Large intestine (tissue), 3 donors: ENCODE measurements at regions not wholly inside any gene's neighbourhood (a gene's known extent, or its start where the extent isn't known, plus 50 kb on each side); places are given as distances from the start of the nearest gene placed in this dataset.

ENCODE experiments used
- DNase-seq, 2 donors: peaks; one replicate each; pipeline versions ENCODE4 v3.0.0 to v3.0.0-alpha.2; 2013
- H3K27ac ChIP-seq: one replicate; pipeline ENCODE4 v1.5.1; 2013; ENCODE audit warnings: low read length
- H3K27me3 ChIP-seq: 2 replicates; pipeline ENCODE4 v1.6.1; 2013; ENCODE audit warnings: low read length; ENCODE audit not compliant: control insufficient read depth, insufficient read depth
- H3K36me3 ChIP-seq: 2 replicates; pipeline ENCODE4 v1.6.1; 2013; ENCODE audit warnings: low read length; ENCODE audit not compliant: control insufficient read depth, insufficient read depth
- H3K4me1 ChIP-seq: one replicate; pipeline ENCODE4 v1.6.1; 2013; ENCODE audit warnings: low read length; ENCODE audit not compliant: control insufficient read depth, insufficient read depth
- H3K4me3 ChIP-seq: one replicate; pipeline ENCODE4 v1.5.1; 2013; ENCODE audit warnings: low read length
- H3K9me3 ChIP-seq: one replicate; pipeline ENCODE4 v1.6.1; 2013; ENCODE audit warnings: mild to moderate bottlenecking, low read depth, low read length, moderate library complexity; ENCODE audit not compliant: control insufficient read depth
- WGBS: methylation state at CpG from one replicate; pipeline ENCODE4 v1.1.5; 2013; ENCODE audit warnings: low lambda C conversion rate; ENCODE audit not compliant: insufficient coverage; 5-methylcytosine and 5-hydroxymethylcytosine counted together

DNA sequence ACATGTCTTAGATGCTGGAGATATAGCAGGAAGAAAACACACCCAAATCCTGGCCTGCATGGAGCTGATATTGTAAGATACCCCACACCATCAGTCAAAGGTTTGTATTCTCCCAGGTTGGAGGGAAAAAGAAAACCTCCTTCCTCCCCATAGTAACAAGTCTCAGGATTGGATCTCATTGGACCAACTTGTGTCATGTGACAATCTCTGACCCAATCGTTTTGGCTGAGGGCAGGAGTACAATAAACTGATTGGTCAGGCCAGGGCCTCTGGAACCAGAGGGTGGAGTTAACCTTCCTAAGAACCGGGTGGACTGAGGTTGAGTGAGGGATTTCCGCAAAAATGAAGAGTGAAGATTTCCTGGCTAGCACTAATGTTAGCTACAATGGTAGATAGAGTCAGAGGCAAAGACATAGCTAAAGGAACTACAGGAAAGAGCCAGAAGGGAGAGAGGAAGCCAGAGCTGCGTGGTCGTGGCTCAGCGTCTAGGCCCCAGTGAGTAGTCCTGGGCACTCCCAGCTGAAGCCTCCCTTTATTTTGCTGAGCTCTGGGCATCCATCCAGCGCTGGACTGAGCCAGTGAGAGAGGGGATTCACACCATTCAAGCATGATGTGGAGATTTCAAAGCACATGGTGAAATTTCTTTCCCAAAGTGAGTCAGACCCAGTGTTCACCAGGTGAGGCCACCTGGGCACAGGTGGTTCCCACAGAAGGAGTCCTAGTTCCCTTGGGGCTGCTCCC is 219.9 kb downstream of the AACS start:
- H3K4me3 ChIP-seq: no peak overlapping the region
- no peak for DNase-seq
- H3K27me3 ChIP-seq: peaks cover 7% of the 10 kb centered on the region
- H3K36me3 ChIP-seq: no peaks in the 10 kb centered on the region
- no peaks in the 10 kb centered on the region for H3K4me1 ChIP-seq
- WGBS: no CpG with 5 or more reads among the region's 7 CpGs
- H3K27ac ChIP-seq: no peak overlapping the region
- no peaks in the 10 kb centered on the region for H3K9me3 ChIP-seq

DNA sequence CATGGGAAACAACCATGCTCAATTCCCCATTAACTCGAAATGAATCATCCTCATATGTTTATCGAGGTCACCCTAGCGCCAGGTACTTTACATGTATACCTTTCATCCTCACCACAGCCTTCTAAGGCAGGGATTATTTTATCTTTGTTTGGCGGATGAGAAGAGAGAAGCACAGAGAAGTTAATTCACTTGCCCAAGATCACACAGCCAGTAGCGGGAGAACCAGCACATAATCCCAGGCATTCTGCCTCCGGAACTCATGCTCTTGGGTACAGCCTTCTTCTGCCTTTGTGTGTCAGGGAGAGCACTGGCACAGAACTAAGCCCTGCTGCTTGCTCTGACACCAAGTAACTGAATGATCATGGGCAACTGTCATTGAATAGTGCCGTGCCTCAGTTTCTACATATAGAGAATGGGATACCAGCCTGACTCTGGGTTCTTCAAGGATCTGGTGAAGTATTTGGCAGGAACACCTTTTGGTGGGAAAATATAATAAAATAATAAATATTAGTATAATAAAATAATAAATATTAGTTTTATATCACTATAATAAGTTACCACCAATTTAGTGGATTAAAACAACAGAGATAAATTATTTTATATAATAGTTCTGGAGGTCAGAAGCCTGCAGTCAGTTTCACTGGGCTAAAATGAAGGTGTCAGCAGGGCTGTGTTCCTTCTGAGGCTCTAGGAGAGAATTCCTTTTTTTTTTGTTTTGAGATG is 220.9 kb downstream of the AACS start:
- Histone ChIP-seq H3K27me3 (peaks cover under 1% of the 10 kb centered on the region), H3K27ac (no peak overlapping the region), H3K36me3 (no peaks in the 10 kb centered on the region), H3K9me3 (no peaks in the 10 kb centered on the region), H3K4me1 (no peaks in the 10 kb centered on the region), H3K4me3 (no peak overlapping the region)
- DNase-seq: no peak
- WGBS: no CpG with 5 or more reads among the region's 7 CpGs

DNA sequence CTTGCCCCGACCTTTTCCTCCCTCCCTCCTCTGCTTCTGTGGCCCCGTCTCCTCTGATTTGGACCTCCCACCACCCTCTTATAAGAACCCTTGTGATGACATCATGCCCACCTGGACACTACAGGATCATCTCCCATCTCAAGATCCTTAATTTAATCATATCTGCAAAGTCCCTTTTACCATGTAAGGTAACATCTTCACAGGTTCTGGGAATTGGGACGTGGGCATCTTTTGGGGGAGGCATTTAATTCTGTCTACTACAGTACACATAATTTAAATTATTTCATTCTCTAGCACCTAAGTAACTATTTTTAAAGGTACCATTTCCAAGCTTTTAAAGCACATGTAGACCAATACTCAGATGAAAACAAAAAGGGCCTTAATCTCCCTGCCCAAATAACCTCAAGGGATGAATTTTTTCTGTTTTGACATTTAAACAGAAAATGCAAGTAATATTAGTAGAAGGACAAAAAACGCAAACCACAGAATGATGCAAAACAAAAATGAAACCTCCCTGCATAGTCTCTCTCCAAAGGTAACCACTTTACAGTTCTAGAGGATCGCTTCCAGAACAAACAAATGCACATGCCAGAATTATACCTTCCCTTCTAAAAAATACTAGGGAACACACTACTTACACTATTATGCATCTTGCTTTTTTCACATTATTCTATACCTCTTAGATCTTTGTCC is 222.1 kb downstream of the AACS start:
- Histone ChIP-seq H3K27ac (no peak overlapping the region), H3K4me1 (no peaks in the 10 kb centered on the region), H3K36me3 (no peaks in the 10 kb centered on the region), H3K9me3 (no peaks in the 10 kb centered on the region), H3K4me3 (no peak overlapping the region), H3K27me3 (no peaks in the 10 kb centered on the region)
- WGBS: no CpG with 5 or more reads among the region's 5 CpGs
- DNase-seq: no peak

DNA sequence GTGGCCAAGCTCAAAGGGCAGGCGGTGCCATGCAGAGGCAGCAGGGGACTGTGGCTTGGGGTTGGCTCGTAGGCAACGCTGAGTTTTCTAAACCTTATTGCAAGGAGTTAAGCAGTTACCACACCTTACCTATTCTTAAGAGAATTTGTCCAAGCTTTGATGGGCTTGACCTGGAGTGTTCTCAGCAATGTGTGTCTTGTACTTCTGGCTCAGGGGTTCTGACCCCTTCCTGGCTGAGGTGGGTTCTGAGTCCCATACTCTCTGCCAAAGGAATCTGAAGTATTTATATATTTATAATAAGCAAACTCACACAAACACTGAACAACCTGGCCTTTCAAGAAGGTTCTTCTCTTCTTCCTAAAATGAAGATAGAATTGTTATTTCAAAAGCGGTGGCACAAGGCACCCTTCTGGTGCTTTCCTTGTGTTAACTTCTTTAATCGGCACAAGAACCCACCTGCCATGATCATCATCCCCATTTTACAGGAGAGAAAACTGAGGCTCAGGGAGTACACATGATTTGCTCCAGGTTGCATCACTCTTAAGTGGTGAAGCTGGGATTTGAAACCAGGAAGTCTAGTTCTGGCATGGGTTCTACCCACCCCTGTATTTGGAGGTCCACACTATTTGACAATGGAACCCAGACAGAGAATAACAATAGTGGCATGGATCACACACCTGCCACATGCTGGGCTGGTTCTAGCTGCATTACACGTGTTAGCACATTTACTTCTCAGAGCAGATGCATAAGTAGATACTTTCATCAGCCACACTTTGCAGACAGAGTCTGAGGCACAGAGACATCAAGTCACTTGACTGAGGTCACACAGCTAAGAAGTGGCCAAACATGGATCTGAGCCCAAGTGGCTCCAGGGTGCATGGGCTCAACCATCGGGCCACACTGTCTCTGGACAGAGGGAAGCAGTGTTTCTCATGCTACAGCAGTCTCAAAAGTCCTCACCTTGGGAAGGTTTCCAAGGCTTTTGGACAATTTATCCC is 224.0 kb downstream of the AACS start:
- Histone ChIP-seq H3K4me3 (no peak overlapping the region), H3K4me1 (no peaks in the 10 kb centered on the region), H3K9me3 (peaks cover 2% of the 10 kb centered on the region), H3K36me3 (no peaks in the 10 kb centered on the region), H3K27me3 (no peaks in the 10 kb centered on the region), H3K27ac (no peak overlapping the region)
- WGBS: no CpG with 5 or more reads among the region's 7 CpGs
- no peak for DNase-seq

DNA sequence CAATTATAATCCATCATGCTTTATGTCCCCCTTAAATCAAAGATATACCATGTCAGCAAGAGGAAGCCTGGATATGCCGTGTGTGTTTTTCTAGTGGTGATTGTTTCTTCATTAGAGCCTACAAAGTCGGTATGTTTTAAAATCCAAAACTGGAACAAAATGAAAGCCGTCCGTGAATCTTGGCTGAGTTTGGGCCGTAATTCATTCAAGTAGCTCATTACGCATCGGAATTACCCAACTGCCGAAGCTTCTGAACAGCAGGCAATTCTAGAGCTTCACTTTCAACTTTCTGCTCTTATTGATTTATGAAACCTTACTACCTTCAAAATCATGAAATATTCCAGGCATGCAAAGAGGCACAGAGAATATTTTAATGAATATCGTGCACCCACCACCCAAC is 224.7 kb downstream of the AACS start:
- Histone ChIP-seq H3K4me3 (no peak overlapping the region), H3K4me1 (no peaks in the 10 kb centered on the region), H3K27ac (no peak overlapping the region), H3K27me3 (no peaks in the 10 kb centered on the region), H3K36me3 (no peaks in the 10 kb centered on the region), H3K9me3 (peaks cover 2% of the 10 kb centered on the region)
- no peak for DNase-seq
- WGBS: 97% methylated on average over 5 of the region's 9 CpGs

DNA sequence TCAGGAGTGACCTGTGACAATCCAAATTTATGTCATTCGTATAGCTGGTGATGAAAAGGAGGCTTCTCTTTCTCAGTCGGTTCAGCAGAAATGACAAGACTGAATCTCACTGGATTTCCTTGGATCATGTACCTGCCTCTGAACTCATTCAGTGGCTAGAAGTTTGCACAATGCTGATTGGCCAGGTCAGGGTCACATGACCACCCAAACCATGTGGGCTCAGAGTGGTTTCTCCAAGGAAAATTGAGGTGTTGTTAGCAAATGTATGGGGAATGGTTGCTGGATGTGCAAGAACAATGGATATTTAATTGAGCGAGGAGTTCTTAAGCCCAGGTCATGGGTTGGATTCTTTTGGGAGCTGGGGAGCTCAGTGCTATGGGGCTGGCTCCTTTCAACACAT is 227.5 kb downstream of the AACS start:
- no peak for DNase-seq

DNA sequence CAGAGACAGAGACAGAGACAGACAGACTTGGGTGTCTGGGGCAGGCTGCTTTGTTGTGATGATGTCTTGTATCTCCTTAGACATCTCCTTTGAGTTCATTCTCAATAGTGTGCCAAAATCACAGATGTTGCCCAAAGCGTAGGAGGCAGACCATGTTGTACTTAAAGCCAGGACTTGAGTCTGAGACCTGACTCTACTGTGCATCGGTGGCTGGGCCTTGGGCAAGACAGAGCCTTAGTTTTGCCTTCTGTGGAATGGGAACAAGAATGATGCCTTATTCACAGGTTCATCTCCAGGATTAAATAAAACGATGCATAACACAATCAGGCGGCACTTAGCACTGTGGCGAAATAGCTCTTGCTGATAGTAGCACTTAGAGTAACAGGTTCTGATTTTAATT is 230.3 kb downstream of the AACS start:
- DNase-seq: no peak
- no peaks in the 10 kb centered on the region for H3K4me1 ChIP-seq
- no CpG with 5 or more reads among the region's 5 CpGs for WGBS
- no peak overlapping the region for H3K27ac ChIP-seq
- no peaks in the 10 kb centered on the region for H3K27me3 ChIP-seq
- no peaks in the 10 kb centered on the region for H3K36me3 ChIP-seq
- H3K4me3 ChIP-seq: no peak overlapping the region
- peaks cover 2% of the 10 kb centered on the region for H3K9me3 ChIP-seq

More for the DNA sequence above, 227.5 kb downstream of the AACS start:
- no CpG with 5 or more reads among the region's 3 CpGs for WGBS
- Histone ChIP-seq H3K36me3 (no peaks in the 10 kb centered on the region), H3K4me1 (no peaks in the 10 kb centered on the region), H3K27me3 (no peaks in the 10 kb centered on the region), H3K27ac (no peak overlapping the region), H3K4me3 (no peak overlapping the region), H3K9me3 (peaks cover 2% of the 10 kb centered on the region)

DNA sequence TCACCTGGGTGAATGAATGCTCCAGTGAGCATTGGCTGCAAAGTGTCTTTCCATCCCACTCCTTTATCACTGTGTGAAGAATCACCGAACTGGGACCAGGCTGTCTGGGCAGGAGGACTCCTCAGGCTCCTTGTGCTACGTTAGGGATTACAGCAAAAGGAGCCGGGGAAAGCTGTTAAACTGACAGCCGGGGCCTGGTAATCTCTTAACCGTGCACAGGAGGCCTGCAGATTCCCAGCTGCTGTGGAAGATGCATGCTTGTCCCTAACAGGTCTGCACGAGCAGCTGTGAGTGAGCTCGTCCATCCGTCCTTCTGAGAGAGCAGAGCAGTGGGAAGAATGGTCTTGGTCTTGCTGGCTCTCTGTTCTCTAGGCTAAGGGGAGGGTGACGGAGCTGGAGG is 231.5 kb downstream of the AACS start:
- no CpG with 5 or more reads among the region's 9 CpGs for whole genome bisulfite sequencing
- Histone ChIP-seq H3K4me1 (no peaks in the 10 kb centered on the region), H3K36me3 (no peaks in the 10 kb centered on the region), H3K27me3 (no peaks in the 10 kb centered on the region), H3K4me3 (no peak overlapping the region), H3K27ac (no peak overlapping the region), H3K9me3 (peaks cover 2% of the 10 kb centered on the region)
- no peak for DNase-seq

DNA sequence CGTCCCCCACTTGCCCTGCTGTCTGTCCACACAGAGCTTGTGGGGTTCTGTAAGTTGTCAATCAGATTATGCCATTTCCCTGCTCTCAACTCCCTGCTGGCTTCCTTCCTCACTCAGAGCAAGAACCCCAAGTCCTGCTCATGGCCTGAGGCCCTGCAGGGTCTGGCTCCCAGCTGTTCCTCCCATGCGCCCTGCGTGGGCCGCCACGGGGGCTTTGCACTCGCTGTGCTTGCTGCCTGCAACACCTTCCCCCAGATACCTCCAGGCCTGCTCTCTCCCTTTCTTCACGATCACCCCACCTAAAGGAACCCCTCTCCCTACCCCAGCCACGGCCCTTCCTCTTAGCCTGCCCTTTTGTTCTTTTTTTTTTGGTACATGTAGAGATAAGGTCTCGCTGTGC is 234.6 kb downstream of the AACS start:
- no peaks in the 10 kb centered on the region for H3K9me3 ChIP-seq
- no peak overlapping the region for H3K4me3 ChIP-seq
- no peaks in the 10 kb centered on the region for H3K27me3 ChIP-seq
- 57% methylated on average over 2 of the region's 9 CpGs for WGBS
- H3K27ac ChIP-seq: no peak overlapping the region
- DNase-seq: no peak
- H3K36me3 ChIP-seq: no peaks in the 10 kb centered on the region
- no peaks in the 10 kb centered on the region for H3K4me1 ChIP-seq

DNA sequence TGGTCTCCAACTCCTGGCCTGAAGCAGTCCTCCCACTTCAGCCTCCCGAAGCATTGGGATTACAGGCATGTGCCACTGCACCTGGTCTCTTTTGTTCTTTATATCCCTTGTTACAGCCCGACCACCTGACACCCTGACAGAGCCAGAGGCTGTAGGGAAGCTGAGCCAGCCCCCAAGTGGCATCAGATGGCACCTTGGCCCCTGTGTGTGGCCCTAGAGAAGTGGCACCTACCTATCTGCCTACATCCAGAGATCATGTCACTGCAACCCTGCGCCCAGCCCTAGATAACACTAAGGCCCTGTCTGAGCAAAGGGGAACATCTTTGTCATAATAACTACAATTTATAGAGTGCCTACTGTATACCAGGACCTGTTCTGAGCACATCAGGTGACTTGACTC is 235.0 kb downstream of the AACS start:
- WGBS: no CpG with 5 or more reads among the region's 3 CpGs
- H3K9me3 ChIP-seq: no peaks in the 10 kb centered on the region

More for the DNA sequence above, 235.0 kb downstream of the AACS start:
- no peak for DNase-seq
- no peaks in the 10 kb centered on the region for H3K27me3 ChIP-seq
- H3K27ac ChIP-seq: no peak overlapping the region
- H3K36me3 ChIP-seq: no peaks in the 10 kb centered on the region
- H3K4me1 ChIP-seq: no peaks in the 10 kb centered on the region
- no peak overlapping the region for H3K4me3 ChIP-seq
